ENCODE measurements at regions not wholly inside any gene's neighbourhood (a gene's known extent, or its start where the extent isn't known, plus 50 kb on each side); places are given as distances from the start of the nearest gene placed in this dataset. TPM values are rescaled to one million over a fixed set of nuclear protein-coding genes. Genes with fewer than 3 reads are reported as not detected.

Small RNAs in the stretch of these regions (small RNA-seq; reads per million reads assigned to genes)
- gene MCRIP2P2 (ENCODE audit: insufficient read depth) (not detected), gene RF00019 (ENCODE audit: insufficient read depth) (not detected), gene RNU7-183P (ENCODE audit: insufficient read depth) (not detected)
